ENCODE measurements at regions not wholly inside any gene's neighbourhood (a gene's known extent, or its start where the extent isn't known, plus 50 kb on each side); places are given as distances from the start of the nearest gene placed in this dataset.

- no peak for DNase-seq (ENCODE audit: low read depth)
Observed at GRCh38 chr6:43869792-43870659, 100.0 kb downstream of the VEGFA start.

DNA sequence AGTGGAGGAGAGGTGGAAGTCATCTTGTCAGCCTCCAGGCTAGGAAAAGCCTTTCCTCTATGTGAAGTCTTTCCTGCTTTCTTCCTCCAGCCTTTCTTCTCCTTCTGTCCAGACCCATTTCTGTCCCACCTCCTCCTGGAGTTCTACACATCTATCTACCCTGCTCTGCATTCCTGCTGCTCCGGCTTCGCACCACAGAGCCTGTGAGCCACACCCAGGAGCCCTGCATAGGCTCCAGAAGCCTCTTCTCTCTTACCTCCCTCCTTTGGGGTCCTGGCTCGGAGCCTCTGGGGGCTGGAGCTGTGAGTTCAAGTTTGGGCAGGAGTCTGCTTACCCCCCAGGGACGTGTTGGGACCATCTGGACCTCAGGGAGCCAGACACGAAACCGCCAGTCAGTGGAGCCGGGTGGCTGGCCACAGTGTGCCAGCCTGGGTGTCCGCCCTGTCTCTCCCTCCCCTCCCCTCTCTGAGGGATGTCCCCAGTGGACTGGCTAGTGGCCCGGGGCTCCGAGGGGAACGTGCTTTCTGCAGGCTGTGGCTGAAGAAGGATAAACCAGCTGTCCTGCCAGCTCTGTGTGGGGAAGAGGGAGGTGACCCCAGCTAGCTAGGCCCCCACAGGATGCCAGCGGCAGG, 99.2 kb downstream of the VEGFA start:
- DNase-seq (ENCODE audit: low read depth): no peak

DNA sequence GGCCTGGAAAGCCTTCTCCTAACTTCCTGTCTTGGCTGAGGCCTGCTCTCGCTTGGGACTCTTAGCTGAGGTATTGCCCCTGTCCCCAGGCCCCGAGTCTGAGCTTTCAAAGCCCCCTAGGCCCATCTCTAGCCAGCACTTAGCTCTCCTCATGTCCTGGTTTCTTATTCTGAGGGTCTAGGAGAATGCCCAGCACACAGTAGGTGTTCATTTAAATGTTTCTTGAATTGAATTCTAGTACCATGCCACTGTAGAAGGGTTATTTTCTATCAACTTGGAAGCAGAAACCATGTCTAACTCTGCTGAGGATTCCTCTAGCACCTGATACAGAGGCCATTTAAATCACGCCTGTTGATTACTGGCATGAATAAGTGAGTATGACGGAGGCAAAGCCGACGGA, 98.5 kb downstream of the VEGFA start:
- no peak for DNase-seq (ENCODE audit: low read depth)

DNA sequence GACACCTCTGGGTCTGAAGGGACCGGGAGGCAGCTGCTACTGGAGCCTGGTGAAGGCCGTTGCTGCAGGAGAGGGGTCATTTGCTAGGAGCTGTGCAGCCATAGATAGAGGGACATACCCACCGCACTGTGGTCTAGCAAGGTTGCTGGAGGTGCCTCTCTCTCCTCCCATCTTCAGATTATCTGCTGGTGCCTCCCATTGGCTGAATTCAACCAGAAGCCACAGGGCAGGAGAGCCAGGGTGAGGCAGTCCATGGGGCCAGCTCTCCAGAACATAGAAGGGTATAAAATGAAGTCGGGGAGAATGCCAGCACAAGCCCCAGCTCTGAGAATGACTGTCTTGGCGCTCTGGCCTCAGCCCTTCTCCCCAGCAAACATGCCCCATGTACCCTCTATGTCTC, 98.0 kb downstream of the VEGFA start:
- no peak for DNase-seq (ENCODE audit: low read depth)

DNA sequence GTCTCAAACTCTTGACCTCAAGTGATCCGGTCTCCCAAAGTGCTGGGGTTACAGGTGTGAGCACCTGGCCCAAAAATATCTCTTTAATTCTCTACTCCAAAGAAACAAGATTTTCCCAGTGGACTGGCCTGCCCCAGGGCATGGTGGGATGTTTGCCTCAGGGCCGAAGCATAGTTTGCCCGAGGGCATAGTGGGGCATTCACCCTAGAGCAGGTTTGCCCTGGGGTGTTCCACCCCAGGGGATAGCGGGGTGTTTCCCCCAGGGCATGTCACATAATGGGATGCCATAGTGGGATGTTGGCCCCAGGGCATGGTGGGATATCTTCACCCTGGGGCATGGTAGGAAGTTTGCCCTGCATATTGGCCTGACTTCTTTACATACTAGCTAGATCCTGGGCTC, 97.2 kb downstream of the VEGFA start:
- no peak for DNase-seq (ENCODE audit: low read depth)

DNA sequence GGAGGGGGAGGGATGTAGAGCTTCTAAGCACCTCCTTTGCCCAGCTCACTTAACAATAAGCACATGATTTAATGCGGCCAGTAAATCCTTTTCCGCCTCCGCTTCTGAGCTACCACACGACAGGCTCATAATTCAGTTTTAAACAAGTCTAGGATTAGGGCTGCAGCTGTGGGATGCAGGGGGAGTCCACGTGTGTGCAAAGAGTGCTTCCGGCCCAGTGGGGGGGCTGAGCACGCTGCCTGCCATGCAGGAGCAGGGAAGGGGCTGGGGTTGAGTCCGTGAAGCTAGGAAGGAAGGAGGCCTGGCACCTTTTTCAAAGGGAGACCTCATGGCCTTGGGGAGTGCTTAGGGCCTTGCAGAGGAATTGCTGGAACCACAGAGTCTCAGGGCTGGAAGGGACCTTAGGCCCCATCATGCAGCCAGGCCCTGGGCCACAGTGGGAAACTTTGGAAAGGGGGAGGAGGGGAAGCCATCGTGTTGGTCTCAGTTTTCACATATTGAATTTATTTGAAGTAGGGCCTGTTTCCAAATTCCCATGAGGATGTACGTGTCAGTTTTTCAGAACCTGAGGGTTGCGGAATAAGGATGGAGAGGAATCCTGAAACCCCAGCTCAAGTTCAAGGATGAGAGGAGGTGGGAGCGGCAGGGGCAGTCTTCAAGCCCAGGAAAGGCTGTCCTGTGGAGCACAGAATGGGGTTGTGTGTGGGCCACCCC, 96.1 kb downstream of the VEGFA start:
- DNase-seq (ENCODE audit: low read depth): no peak

DNA sequence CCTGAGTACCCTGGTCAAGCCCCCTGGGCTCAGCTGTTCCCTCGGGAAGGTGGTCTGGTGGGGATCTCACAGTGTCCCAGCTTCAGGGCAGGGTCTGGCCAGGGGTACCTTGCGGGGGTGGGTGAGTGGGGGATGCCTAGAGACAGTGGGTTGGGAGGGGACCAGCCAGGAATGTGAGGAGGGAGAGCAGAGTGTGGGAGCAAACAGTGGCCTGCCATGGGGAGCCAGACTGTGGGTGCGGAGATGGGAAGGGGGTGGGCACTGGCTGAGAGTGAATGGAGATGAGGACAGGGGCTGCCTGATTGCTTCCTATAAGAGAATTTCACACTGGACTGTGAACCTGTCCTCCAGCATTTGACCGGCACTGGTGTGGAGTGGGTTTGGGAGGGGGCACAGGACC, 95.1 kb downstream of the VEGFA start:
- no peak for DNase-seq (ENCODE audit: low read depth)

GRCh38 chr6:43862925-43863324, 92.9 kb downstream of the VEGFA start:
- no peak for DNase-seq (ENCODE audit: low read depth)

GRCh38 chr6:43861212-43861894, 91.3 kb downstream of the VEGFA start:
- no peak for DNase-seq (ENCODE audit: low read depth)

DNA sequence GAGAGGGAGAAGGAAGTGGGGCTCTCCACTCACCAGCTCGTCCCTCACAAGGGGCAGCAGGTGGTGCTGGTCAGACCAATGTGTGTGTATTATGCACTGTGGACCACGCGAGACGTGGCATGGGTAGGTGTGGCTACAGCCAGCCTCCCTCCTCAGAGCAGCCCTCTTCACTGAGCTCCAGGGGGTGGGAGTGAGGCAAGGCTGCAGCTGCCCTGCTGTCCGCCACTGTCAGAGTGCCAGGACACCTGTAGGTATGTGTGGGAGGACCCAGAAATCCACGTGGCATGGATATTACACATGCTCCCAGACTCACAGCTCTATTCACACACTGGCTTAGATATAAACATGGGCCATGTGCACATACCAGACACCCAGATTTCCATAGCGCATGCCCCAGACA, 90.3 kb downstream of the VEGFA start:
- no peak for DNase-seq (ENCODE audit: low read depth)

GRCh38 chr6:43859213-43859612, 89.2 kb downstream of the VEGFA start:
- no peak for DNase-seq (ENCODE audit: low read depth)

- no peak for DNase-seq (ENCODE audit: low read depth)
Observed at GRCh38 chr6:43858161-43859153, 88.4 kb downstream of the VEGFA start.

GRCh38 chr6:43856005-43856765, 86.2 kb downstream of the VEGFA start:
- peak; percentile 53 for DNase-seq (ENCODE audit: low read depth)

DNA sequence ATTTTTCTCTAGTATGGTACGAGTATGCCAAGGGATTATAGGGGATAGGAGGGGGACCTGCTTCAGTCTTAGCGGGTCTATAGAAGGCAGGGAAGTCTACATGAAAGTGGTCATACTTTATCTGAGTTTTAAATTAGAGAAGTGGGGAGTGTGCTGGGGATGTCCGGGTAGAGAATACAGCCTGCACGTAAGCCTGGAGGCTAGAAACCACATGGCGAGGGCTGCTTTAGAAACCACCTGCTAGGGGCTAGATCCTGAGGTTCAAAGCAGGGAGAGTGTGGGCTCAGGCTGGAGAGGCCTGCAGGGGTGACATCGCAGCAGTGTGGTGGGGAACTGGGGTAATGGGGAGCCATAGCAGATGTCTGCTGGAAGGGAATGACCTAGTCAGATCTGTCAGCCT, 85.2 kb downstream of the VEGFA start:
- no peak for DNase-seq (ENCODE audit: low read depth)

DNA sequence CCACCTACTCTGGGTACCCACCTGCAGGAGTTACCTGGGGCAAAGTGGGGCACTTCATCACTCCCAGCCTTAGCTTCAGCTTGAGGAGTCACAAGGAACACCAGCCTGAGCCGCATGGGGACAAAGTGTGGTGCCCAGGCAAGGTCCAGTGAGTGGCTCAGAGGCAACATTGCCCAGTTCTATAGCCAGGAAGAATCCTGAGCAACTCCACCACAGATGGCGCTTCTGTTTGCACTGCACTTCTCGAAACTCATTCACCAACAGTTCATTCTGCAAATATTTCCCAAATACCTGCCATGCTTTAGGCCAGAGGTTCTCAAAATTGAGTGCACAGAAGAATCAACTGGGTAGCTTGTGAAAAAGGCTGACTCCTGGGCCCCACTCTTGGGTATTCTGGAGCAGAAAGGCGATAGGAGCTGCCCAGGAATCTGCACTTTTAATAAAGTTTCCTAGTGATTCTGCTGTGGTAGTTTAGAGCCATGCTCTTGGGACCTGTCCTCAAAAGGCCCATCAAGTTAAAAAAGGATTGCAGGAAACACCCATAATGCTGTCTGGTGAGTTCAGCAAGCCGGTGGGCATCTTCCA, 83.1 kb downstream of the VEGFA start:
- DNase-seq (ENCODE audit: low read depth): no peak

GRCh38 chr6:43852350-43852864, 82.4 kb downstream of the VEGFA start:
- DNase-seq (ENCODE audit: low read depth): no peak

DNA sequence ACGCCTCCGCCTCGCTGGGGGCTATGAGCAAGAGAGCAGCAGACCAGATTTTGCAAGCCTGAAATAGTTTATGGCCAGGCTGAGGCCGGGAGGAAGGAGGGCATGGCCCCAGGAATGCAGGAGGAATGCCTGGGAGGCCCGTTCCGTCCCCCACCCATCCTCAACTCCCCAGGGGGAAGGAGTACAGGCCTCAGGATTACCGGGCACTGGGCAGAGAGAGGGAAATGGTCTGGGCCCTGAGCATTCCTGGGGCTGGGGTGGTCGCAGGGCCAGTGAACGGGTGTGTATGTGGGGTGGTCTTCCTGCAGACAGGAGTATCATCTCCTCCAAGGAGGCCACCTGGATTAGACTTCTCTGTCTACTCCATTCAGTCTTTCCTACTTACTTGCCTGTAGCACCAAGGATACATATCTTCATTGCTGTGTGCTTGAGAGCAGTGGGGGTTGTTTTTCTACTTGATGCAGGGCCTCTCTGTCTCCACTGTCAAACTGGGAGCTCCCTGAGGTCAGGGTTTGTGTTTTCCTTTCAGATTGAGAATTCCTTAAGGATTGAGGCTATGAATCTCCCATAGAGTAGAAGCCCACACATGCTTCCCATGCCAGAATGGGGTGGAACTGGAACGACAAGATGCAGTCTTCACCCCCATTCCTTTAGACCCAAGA, 81.3 kb downstream of the VEGFA start:
- DNase-seq (ENCODE audit: low read depth): peak; percentile 87

DNA sequence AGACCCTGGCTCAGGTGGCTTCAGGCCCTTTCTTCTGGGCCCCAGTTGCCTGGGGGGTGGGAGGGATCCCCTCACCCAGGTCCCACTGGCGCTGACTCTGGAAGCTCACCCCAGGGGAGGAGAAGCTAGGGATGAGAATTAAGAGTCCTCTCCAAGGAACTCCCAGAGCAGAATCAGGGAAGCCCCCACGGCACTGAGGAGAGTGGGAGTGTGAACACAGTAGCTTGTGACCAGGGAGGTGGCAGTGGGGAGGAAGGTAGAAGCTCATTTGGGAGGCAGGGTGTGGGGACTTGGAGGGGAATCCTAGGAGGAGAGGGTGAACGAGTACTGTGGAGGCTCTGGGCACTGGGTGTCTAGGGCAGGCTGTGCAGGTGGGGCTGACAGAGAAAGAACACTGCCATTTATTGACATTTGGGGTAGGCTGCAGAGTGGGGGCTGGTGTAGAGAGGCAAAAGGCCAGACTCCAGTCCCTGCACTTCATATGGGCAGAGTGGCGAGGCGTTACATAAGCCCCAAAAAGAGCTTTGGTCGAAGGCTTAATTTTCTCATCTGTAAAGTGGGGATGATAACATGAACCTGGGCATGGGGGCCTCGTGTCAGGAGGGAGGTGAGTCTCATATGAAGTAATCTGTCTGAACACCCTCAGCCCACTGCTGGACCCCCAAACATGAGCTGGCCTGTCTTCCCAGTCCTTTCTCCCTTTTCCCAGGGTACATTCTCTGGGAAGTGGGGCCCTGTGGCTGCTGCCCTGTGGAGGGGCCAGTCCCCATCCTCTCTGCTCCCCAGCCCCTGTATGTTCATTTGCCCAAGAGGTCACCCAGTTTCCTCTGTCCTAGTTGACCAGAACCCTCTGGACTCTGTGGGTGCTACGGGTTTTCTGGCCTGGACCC, 80.5 kb downstream of the VEGFA start:
- DNase-seq (ENCODE audit: low read depth): no peak

Measured in M059J (cell line).